DOHH2 (cell line): ENCODE measurements at regions not wholly inside any gene's neighbourhood (a gene's known extent, or its start where the extent isn't known, plus 50 kb on each side); places are given as distances from the start of the nearest gene placed in this dataset.
A peak's percentile ranks its signal among the peaks of the same experiment; 100 is the strongest.

ENCODE experiments used
- EZH2phosphoT487 ChIP-seq: fragments of 200-600 bp; sonication (generic); IDR thresholded peaks from 2 replicates; pipeline ENCODE4 v1.6.1; 2017; ENCODE audit warnings: borderline replicate concordance, mild to moderate bottlenecking, antibody characterized with exemption, low read length, moderate library complexity, mixed read lengths
- TF ChIP-seq, protein P1 (sequence below): fragments of 200-600 bp; sonication (generic); IDR thresholded peaks from one replicate; pipeline ENCODE4 v1.5.1; 2014; ENCODE audit warnings: antibody characterized with exemption, mild to moderate bottlenecking, low read depth, low read length; ENCODE audit not compliant: poor library complexity, severe bottlenecking

DNA sequence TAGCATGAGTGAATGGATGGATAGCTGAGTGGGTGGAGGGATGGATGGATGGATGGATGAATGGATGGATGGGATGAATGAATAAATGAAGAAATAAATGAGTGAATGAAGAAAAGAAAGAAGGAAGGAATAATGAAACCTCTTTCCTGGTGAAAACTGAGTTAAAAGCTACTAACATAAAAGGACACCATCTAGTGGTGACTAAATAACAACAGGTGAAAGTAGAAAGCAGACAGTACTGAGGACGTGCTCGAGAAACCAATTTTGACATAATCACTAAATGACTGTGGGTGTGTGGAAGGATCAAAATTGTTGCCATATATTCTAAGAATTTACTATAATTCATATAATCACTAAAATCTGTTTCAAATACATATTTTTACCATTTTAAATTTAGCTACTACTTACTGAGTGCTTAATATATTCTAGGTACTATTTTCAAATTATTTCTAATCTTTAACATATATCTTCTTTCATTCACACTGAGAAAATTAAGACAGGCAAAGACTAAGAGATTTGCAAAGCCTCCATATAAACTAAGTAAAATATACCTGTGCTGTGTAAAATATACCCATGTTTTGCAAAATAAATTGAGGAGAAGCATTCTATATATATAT, 522.9 kb downstream of the LRRIQ3 start:
- TF ChIP-seq, protein P1, sequence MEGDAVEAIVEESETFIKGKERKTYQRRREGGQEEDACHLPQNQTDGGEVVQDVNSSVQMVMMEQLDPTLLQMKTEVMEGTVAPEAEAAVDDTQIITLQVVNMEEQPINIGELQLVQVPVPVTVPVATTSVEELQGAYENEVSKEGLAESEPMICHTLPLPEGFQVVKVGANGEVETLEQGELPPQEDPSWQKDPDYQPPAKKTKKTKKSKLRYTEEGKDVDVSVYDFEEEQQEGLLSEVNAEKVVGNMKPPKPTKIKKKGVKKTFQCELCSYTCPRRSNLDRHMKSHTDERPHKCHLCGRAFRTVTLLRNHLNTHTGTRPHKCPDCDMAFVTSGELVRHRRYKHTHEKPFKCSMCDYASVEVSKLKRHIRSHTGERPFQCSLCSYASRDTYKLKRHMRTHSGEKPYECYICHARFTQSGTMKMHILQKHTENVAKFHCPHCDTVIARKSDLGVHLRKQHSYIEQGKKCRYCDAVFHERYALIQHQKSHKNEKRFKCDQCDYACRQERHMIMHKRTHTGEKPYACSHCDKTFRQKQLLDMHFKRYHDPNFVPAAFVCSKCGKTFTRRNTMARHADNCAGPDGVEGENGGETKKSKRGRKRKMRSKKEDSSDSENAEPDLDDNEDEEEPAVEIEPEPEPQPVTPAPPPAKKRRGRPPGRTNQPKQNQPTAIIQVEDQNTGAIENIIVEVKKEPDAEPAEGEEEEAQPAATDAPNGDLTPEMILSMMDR, result peak; percentile 51
- TF ChIP-seq EZH2phosphoT487, result no peak
